ENCODE measurements at regions not wholly inside any gene's neighbourhood (a gene's known extent, or its start where the extent isn't known, plus 50 kb on each side); places are given as distances from the start of the nearest gene placed in this dataset.

DNA sequence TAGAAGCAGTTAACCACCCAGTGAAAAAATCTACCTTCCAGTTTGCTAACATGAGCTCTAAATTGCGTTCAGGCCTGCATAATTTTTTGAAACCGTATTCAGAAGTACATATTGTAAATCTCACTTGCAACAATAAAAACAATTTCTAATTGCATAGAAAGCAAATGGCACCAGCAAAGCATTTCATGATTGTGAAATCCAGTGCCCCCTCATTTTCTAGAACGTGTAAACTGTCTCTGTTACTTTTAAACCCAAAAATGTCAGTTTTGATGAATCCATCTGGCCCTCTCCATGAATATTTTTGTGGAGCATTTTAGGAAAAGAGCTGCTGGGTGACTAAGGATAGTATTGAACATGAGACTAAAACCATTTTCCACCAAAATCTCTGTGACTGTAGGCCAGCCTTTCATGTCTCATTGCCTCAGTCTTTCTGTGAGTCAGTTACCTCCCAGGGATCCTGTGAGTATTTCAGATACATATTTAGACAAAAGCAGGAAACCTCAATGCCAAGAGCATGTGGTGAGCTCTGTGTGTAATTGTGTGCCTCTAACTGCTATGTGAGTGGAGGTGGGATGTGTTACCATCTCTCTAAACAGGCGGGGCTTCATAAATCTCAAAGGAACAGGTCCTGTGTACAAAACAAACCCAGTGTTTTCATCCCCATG is 477.8 kb upstream of the DCC start:
- TF ChIP-seq CTCF (IDR thresholded peaks at IDR 0.05; ENCODE audit: control extremely low read depth in 1 of 3, insufficient read depth in 1 of 3, low read depth in 1 of 3, low read length in 3 of 3) (no peak), SP1 (IDR thresholded peaks at IDR 0.05; ENCODE audit: low read depth, low read length) (no peak), CHD1 (IDR thresholded peaks at IDR 0.05; ENCODE audit: low read depth, low read length) (no peak), EZH2 (IDR thresholded peaks at IDR 0.05; ENCODE audit: low read depth, low read length, severe bottlenecking) (no peak), TAF1 (IDR thresholded peaks at IDR 0.05; ENCODE audit: low read depth, low read length) (no peak), CREB1 (IDR thresholded peaks at IDR 0.05) (no peak), POLR2AphosphoS5 (IDR thresholded peaks at IDR 0.05; ENCODE audit: low read depth, low read length) (no peak), SIN3A (conservative IDR thresholded peaks at IDR 0.05 in 1 of 2, IDR thresholded peaks at IDR 0.05 in 1 of 2; ENCODE audit: low read depth in 1 of 2, low read length in 2 of 2) (no peak), KDM5A (IDR thresholded peaks at IDR 0.05; ENCODE audit: low read length) (no peak), SRF (IDR thresholded peaks at IDR 0.05; ENCODE audit: low read depth, low read length) (no peak)
